Breast epithelium (tissue), 3 donors: ENCODE measurements at regions not wholly inside any gene's neighbourhood (a gene's known extent, or its start where the extent isn't known, plus 50 kb on each side); places are given as distances from the start of the nearest gene placed in this dataset.

ENCODE experiments used
- POLR2A ChIP-seq: fragments of 450-650 bp; IDR thresholded peaks from one replicate; pipeline ENCODE4 v1.6.1; 2016; ENCODE audit warnings: antibody characterized with exemption, mild to moderate bottlenecking, moderate library complexity
- POLR2AphosphoS5 ChIP-seq, 3 donors: sonication (generic); formaldehyde crosslinking; IDR thresholded peaks; one replicate each; pipeline ENCODE4 v1.6.1; 2017; ENCODE audit warnings: antibody characterized with exemption in 3 of 3
- TF ChIP-seq, protein P1 (sequence below), 3 donors: fragments of 450-650 bp; IDR thresholded peaks; one replicate each; pipeline ENCODE4 v1.5.1; 2016 to 2017; ENCODE audit warnings: antibody characterized with exemption in 3 of 3, mild to moderate bottlenecking in 3 of 3, moderate library complexity in 3 of 3

DNA sequence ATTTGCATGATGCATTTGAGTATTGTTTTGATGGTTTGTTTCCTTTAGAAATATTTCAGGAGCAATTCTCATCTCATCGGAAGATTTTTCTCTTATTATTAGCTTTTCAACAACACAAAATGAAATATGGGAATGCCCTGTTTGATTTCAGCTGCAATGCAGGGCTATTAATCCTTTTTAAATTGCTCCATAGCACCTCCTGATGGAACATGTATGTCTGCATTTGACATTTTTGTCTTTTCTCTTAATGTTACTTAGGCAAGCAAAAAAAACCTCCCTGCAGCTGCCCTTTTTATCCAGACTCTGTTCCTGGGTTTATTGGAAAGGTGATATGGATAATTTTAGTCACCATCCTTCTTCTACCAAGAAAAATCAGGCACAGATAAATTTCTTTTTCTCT is 895.8 kb downstream of the RPS29 start:
- TF ChIP-seq POLR2A (no peak), POLR2AphosphoS5 (IDR thresholded peaks at IDR 0.05) (no peak)
- TF ChIP-seq, protein P1, sequence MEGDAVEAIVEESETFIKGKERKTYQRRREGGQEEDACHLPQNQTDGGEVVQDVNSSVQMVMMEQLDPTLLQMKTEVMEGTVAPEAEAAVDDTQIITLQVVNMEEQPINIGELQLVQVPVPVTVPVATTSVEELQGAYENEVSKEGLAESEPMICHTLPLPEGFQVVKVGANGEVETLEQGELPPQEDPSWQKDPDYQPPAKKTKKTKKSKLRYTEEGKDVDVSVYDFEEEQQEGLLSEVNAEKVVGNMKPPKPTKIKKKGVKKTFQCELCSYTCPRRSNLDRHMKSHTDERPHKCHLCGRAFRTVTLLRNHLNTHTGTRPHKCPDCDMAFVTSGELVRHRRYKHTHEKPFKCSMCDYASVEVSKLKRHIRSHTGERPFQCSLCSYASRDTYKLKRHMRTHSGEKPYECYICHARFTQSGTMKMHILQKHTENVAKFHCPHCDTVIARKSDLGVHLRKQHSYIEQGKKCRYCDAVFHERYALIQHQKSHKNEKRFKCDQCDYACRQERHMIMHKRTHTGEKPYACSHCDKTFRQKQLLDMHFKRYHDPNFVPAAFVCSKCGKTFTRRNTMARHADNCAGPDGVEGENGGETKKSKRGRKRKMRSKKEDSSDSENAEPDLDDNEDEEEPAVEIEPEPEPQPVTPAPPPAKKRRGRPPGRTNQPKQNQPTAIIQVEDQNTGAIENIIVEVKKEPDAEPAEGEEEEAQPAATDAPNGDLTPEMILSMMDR (IDR thresholded peaks at IDR 0.05) = no peak
